Fibroblast of skin of right biceps (primary cell): ENCODE measurements at regions not wholly inside any gene's neighbourhood (a gene's known extent, or its start where the extent isn't known, plus 50 kb on each side); places are given as distances from the start of the nearest gene placed in this dataset.

Experiments
- DNase-seq: peaks from one replicate; pipeline ENCODE4 v3.0.0-alpha.2; 2013

GRCh38 chr12:107377596-107378385 is 284.4 kb upstream of the CRY1 start:
- no peak for DNase-seq

GRCh38 chr12:107378609-107379008 is 285.3 kb upstream of the CRY1 start:
- DNase-seq, result no peak

- peak; percentile 50 for DNase-seq
These were observed 285.9 kb upstream of the CRY1 start for GRCh38 chr12:107379142-107379851.

GRCh38 chr12:107379852-107380567 is 286.7 kb upstream of the CRY1 start:
- no peak for DNase-seq

GRCh38 chr12:107384645-107385044 is 291.3 kb upstream of the CRY1 start:
- no peak for DNase-seq

GRCh38 chr12:107385509-107385908 is 292.2 kb upstream of the CRY1 start:
- DNase-seq, result no peak

GRCh38 chr12:107386569-107386968 is 293.2 kb upstream of the CRY1 start:
- DNase-seq, result no peak

GRCh38 chr12:107388263-107388662 is 294.9 kb upstream of the CRY1 start:
- DNase-seq, result no peak

GRCh38 chr12:107390414-107390813 is 295.2 kb upstream of the PWP1 start:
- DNase-seq, result no peak

GRCh38 chr12:107393043-107393717 is 292.4 kb upstream of the PWP1 start:
- peak; percentile 63 for DNase-seq

GRCh38 chr12:107394693-107395092 is 290.9 kb upstream of the PWP1 start:
- no peak for DNase-seq

GRCh38 chr12:107395817-107396216 is 289.8 kb upstream of the PWP1 start:
- DNase-seq, result no peak

GRCh38 chr12:107396991-107397390 is 288.6 kb upstream of the PWP1 start:
- no peak for DNase-seq

GRCh38 chr12:107397890-107398500 is 287.6 kb upstream of the PWP1 start:
- no peak for DNase-seq

- peak; percentile 36 for DNase-seq
These were observed 286.6 kb upstream of the PWP1 start for GRCh38 chr12:107399046-107399445.

- peak; percentile 77 for DNase-seq
These were observed 284.7 kb upstream of the PWP1 start for GRCh38 chr12:107400686-107401447.

- DNase-seq, result peak; percentile 61
These were observed 283.3 kb upstream of the PWP1 start for GRCh38 chr12:107402041-107403022.

GRCh38 chr12:107404981-107405380 is 280.6 kb upstream of the PWP1 start:
- DNase-seq, result peak; percentile 38

- DNase-seq, result no peak
These were observed 280.2 kb upstream of the PWP1 start for GRCh38 chr12:107405436-107405835.

- DNase-seq, result no peak
These were observed 278.7 kb upstream of the PWP1 start for GRCh38 chr12:107406932-107407331.
